ENCODE measurements at regions not wholly inside any gene's neighbourhood (a gene's known extent, or its start where the extent isn't known, plus 50 kb on each side); places are given as distances from the start of the nearest gene placed in this dataset.
A peak's percentile ranks its signal among the peaks of the same experiment; 100 is the strongest.

- no peak for DNase-seq
Observed at GRCh38 chr9:20040991-20041696, 252.3 kb upstream of the SLC24A2 start.

DNA sequence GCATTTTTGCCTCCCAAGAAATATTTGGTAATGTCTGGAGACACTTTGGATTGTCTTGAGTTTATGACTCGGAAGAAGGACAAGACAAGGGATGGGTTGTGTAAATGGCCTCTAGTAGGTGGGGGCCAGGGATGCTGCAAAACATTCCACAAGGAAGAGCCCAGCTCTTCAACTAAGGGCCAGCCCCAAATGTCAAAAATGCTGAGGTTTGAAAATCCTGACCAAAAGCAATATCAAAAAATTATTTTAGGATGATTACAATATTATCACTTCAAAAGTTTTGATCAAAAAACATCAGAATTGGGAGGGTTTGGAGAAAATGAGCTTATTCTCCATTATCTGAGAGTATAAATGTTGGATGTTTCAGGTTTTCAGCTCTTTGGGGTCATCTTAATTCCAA lies 248.9 kb upstream of the SLC24A2 start:
- DNase-seq, result no peak

- DNase-seq, result no peak
Observed at GRCh38 chr9:20033511-20033910, 244.7 kb upstream of the SLC24A2 start.

GRCh38 chr9:20032413-20033006 lies 243.7 kb upstream of the SLC24A2 start:
- DNase-seq, result no peak

- DNase-seq, result no peak
Observed at GRCh38 chr9:20031836-20032235, 243.0 kb upstream of the SLC24A2 start.

GRCh38 chr9:20030671-20031070 lies 241.8 kb upstream of the SLC24A2 start:
- no peak for DNase-seq

DNA sequence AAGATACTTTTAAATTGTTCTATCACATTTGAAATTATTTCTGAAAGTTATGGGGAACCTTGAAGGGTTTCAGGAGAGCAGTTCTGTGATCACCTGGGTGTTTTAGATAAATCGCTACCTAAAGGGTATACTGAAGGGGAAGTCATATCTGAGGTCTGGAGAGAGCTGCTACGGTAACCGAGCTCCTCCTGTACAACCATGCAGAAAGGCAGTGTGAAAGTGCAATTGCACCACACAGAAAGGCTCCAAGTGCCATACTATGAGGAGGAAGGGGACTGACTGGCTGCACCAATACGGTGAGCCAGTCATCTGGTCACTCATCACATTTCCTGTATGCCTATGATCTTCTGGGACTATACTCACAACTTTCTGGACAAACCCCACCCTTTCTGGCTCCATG lies 241.4 kb upstream of the SLC24A2 start:
- DNase-seq, result no peak

DNA sequence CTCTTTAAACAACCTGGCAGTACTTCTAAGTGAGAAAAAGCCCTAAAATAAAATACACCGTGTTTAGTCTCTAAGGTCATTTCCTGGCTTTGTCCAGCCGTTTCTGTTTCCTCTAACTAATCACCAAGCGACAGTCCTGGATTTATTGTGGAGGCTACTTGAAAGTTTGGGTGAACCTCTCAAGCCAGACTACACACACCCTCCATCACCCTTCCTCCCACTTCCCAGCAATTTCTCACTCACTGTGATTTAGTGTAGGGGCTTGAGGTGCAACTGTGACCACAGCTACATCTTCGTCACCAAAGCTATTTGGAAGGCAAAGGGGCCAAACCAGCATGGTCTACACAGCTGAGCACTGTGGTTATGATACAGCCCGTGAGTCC lies 240.0 kb upstream of the SLC24A2 start:
- no peak for DNase-seq

DNA sequence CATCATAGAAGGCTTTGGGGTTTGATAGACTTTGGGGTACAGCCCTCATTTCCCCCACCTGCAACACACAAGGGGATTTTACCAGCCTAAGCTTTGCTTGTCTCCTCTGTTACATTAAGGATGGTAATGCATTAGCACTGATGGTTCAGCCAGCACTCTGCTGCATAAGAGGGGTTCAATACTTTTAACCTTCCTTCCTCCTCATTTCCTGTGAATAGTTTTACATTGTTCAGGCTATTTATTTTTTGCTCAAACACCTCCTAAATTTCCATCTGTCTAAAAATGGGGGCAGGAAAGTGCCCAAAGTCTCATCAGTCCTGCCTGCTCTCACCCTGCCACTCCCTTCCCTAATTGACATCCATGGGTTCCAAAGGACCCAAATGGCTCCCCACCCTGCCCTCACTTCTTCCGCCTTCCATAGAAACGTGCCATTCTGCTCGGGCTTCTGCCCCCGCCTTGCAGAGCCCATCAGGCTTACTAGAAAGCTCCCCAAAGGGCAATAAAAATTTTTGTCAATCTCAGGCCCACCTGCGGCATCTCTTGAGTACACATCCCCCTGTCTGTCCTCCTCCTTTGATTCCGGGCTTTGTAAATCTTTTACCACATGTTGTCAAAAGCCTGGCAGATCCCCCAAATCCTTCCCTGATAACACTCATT lies 239.5 kb upstream of the SLC24A2 start:
- DNase-seq, result no peak

DNA sequence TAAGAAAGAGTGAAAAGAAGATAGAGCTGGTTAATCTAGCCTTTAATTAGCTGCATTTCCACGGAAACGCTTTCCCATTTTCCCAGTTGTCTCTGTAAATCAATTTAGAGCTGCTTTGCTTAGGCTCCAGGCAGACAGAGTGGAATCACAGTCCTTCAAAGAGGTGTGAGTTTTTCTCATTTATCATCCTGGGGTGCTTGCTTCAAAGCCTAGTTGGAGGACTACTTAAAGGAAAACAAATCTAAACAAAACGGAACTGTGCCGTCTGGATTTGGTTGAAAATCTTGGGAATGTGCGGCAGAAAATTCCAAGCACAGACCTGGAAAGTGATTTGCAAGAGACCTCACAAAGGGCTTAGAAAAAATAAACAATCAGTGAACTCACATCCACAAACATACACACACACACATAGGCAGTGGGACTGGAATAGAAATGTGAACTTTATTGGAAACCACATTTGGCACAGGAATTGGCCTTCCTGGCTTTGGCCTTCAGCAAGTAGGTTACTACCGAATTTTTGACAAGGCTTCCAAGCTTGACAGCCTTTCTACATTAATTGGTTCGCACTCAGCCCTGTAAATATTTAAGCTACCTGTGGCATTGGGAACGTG lies 235.2 kb upstream of the SLC24A2 start:
- DNase-seq, result no peak

DNA sequence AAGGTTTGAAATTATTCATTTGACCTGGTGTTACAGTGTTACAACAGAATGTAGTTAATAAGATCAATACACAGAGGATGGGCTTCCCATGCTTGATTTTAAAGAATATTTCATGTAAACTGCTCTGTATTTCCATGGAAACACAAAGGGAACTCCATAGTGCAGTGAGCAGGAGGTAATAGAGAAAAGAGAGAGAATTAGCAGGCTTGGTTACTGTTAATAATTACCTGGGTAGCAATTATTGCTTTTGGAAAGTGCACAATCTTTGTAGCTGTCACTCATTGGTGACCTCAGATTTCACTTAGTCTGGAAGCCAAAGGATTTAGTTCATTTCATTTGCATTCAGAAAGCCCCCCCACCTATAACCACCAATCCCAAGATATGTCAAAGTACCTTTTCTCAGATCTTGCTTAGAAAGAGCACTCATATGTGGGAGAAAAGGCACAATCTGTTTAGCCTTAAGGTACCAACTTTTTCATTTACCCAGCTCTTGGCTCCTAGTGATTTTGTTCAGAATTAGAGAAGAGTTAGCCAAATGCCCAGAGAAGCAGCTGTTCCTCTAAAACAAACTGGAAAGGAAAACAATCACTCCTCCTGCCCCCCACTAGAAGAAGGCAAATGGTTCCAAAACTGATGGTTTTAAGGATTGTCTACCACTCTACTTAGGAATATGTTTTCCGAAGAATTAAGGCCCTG lies 234.5 kb upstream of the SLC24A2 start:
- no peak for DNase-seq

- no peak for DNase-seq
Observed at GRCh38 chr9:20022410-20022809, 233.6 kb upstream of the SLC24A2 start.

DNA sequence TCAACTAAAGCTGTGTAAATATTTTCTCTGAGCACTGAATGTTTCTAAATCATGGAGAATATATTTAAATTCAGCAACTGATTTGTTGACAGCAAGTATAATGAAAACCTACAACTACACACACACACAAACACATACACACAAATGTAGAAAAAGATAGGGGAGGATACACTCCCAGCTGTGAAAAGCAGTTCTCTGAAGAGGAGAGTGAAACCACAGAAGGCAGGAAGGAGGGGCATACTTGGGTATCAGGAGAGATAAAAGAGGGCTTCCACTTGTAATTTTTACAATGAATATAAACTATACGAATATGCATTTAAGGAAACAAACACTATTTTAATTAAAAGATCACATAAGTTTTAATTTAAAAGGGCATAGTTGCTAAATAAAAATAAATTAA lies 227.8 kb upstream of the SLC24A2 start:
- DNase-seq, result no peak

DNA sequence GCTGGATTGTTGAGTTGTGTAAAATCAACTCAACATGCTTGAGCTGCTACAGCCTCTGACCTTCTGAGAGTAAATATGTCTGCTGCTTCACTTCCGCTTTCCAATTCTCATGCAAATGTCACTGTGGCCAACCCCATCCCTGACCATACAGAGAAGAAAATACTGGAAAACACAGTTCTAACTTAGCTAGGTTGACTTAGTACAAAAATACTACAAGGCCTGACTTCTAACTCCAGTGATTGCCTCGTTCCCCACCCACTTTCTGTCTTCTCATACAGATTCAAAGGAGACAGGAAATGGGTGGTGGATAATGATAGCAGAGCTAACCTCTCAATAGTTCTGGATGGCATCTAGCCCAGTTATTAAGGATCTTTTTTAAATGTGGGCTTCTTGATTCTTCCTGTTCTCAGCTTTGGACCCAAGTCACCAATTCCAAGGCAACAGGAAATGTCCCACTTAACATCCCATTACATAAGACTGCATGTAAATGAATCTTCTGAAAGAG lies 226.6 kb upstream of the SLC24A2 start:
- no peak for DNase-seq

DNA sequence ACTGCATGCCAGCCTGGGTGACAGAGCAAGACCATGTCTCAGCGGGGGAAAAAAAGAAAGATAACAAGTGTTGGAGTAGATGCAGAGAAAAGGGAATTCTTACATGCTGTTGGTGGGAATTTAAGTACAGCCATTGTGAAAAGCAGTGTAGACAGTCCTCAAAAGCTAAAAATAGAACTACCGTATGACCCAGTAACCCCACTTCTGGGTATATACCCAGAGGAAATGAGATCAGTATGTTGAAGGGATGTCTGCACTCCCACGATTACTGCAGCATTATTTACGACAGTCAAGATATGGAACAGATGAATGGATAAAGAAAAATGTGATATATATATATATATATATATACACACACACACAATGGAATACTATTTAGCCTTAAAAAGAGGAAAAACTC lies 225.3 kb upstream of the SLC24A2 start:
- DNase-seq, result no peak

DNA sequence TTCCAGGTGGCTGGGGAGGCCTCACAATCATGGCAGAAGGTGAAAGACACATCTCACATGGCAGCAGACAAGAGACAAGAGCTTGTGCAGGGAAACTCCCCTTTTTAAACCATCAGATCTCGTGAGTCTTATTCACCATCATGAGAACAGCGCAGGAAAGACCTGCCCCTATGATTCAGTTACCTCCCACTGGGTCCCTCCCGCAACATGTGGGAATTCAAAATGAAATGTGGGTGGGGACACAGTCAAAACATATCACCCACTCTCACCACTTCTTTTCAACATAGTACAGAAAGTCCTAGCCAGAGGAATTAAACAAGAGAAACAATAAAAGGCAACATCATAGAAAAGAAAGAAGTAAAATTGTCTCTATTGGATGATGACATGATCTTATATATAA lies 223.4 kb upstream of the SLC24A2 start:
- DNase-seq, result no peak

GRCh38 chr9:20009606-20010005 lies 220.8 kb upstream of the SLC24A2 start:
- no peak for DNase-seq

- no peak for DNase-seq
Observed at GRCh38 chr9:20002011-20002410, 213.2 kb upstream of the SLC24A2 start.

GRCh38 chr9:20001058-20001457 lies 212.2 kb upstream of the SLC24A2 start:
- no peak for DNase-seq

- peak; percentile 55 for DNase-seq
Observed at GRCh38 chr9:19999491-20000057, 210.7 kb upstream of the SLC24A2 start.

DNA sequence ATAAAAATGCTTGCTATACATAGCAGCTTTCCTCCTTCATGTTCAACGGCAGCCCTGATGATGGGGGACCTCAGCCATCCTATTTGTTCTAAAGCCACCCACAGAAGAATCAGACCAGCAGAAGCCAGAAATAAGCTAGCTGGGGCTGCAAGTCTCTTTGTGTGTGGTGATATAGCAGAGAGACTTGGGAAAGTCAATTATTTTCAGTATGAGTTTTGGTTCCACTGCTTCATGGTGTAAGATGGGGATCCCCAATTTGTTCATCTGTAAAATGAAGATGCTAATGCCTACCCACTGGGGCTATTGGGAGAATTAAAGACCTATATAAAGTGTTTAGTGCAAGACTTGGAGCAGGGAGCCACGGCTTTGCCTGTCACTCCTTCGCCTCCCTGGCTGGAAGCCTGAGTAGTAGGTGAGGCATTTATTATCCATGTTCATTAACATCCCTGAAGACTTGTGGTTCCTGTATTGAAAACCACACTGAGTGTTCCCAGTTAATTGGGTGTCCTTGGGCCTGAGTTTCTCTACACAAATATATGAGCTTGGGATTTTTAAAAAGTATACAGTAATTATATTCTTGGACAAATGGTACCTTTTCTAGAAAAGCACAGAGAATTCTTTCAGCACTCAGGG lies 210.1 kb upstream of the SLC24A2 start:
- DNase-seq, result no peak

- no peak for DNase-seq
Observed at GRCh38 chr9:19998153-19998552, 209.3 kb upstream of the SLC24A2 start.
